ENCODE measurements at regions not wholly inside any gene's neighbourhood (a gene's known extent, or its start where the extent isn't known, plus 50 kb on each side); places are given as distances from the start of the nearest gene placed in this dataset.

GRCh38 chr11:10629411-10630002 is 61.0 kb upstream of the LYVE1 start:
- no peak for TF ChIP-seq ZNF280C (tag by site-specific recombination; IDR thresholded peaks at IDR 0.05)
- TF ChIP-seq ZNF670 (tag by site-specific recombination; IDR thresholded peaks at IDR 0.05; ENCODE audit: low read depth) = no peak
- no peak for TF ChIP-seq GLIS2 (tag by site-specific recombination; IDR thresholded peaks at IDR 0.05)
- TF ChIP-seq KLF8 (tag by site-specific recombination; IDR thresholded peaks at IDR 0.05) = no peak
- no peak for TF ChIP-seq ZNF174 (tag by site-specific recombination; IDR thresholded peaks at IDR 0.05)
- TF ChIP-seq, protein P1, sequence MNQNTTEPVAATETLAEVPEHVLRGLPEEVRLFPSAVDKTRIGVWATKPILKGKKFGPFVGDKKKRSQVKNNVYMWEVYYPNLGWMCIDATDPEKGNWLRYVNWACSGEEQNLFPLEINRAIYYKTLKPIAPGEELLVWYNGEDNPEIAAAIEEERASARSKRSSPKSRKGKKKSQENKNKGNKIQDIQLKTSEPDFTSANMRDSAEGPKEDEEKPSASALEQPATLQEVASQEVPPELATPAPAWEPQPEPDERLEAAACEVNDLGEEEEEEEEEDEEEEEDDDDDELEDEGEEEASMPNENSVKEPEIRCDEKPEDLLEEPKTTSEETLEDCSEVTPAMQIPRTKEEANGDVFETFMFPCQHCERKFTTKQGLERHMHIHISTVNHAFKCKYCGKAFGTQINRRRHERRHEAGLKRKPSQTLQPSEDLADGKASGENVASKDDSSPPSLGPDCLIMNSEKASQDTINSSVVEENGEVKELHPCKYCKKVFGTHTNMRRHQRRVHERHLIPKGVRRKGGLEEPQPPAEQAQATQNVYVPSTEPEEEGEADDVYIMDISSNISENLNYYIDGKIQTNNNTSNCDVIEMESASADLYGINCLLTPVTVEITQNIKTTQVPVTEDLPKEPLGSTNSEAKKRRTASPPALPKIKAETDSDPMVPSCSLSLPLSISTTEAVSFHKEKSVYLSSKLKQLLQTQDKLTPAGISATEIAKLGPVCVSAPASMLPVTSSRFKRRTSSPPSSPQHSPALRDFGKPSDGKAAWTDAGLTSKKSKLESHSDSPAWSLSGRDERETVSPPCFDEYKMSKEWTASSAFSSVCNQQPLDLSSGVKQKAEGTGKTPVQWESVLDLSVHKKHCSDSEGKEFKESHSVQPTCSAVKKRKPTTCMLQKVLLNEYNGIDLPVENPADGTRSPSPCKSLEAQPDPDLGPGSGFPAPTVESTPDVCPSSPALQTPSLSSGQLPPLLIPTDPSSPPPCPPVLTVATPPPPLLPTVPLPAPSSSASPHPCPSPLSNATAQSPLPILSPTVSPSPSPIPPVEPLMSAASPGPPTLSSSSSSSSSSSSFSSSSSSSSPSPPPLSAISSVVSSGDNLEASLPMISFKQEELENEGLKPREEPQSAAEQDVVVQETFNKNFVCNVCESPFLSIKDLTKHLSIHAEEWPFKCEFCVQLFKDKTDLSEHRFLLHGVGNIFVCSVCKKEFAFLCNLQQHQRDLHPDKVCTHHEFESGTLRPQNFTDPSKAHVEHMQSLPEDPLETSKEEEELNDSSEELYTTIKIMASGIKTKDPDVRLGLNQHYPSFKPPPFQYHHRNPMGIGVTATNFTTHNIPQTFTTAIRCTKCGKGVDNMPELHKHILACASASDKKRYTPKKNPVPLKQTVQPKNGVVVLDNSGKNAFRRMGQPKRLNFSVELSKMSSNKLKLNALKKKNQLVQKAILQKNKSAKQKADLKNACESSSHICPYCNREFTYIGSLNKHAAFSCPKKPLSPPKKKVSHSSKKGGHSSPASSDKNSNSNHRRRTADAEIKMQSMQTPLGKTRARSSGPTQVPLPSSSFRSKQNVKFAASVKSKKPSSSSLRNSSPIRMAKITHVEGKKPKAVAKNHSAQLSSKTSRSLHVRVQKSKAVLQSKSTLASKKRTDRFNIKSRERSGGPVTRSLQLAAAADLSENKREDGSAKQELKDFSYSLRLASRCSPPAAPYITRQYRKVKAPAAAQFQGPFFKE (tag by site-specific recombination; IDR thresholded peaks at IDR 0.05; ENCODE audit: borderline replicate concordance) = no peak
- no peak for TF ChIP-seq ZNF544 (tag by site-specific recombination; IDR thresholded peaks at IDR 0.05)
- no peak for TF ChIP-seq ZNF48 (tag by site-specific recombination; IDR thresholded peaks at IDR 0.05)
- no peak for TF ChIP-seq ZNF292 (tag by site-specific recombination; IDR thresholded peaks at IDR 0.05; ENCODE audit: borderline replicate concordance, low read depth)
- TF ChIP-seq ZNF394 (tag by site-specific recombination; IDR thresholded peaks at IDR 0.05; ENCODE audit: borderline replicate concordance) = no peak
- TF ChIP-seq ZNF157 (tag by site-specific recombination; IDR thresholded peaks at IDR 0.05) = no peak
- no peak for TF ChIP-seq ZNF121 (tag by site-specific recombination; IDR thresholded peaks at IDR 0.05)
- TF ChIP-seq ZNF449 (tag by site-specific recombination; IDR thresholded peaks at IDR 0.05) = no peak
- TF ChIP-seq ZIC2 (tag by site-specific recombination; IDR thresholded peaks at IDR 0.05) = no peak
- no peak for TF ChIP-seq ZNF677 (tag by site-specific recombination; IDR thresholded peaks at IDR 0.05)
- no peak for TF ChIP-seq ZBTB8A (tag by site-specific recombination; IDR thresholded peaks at IDR 0.05)
- Histone ChIP-seq H3K36me3 (ENCODE audit: control insufficient read depth in 2 of 2, insufficient read depth in 1 of 2, low read length in 2 of 2) (no peaks in the 10 kb centered on the region), H3K4me3 (ENCODE audit: low read depth, low read length) (no peak overlapping the region), H3K4me1 (ENCODE audit: control insufficient read depth, insufficient read depth, low read length) (no peaks in the 10 kb centered on the region), H3K9me3 (ENCODE audit: control insufficient read depth, insufficient read depth, low read depth, low read length) (no peaks in the 10 kb centered on the region), H3K27ac (ENCODE audit: extremely low read depth, low read depth, low read length) (no peak overlapping the region)
- ChIA-PET POLR2A (no interaction called here), CTCF (interaction anchor here (0.6 kb wide), 1 partner anchor 24 kb away, joined by 3 read pairs; no protein-coding TSS in a partner anchor)
